RWPE2 (cell line): ENCODE measurements at regions not wholly inside any gene's neighbourhood (a gene's known extent, or its start where the extent isn't known, plus 50 kb on each side); places are given as distances from the start of the nearest gene placed in this dataset.

ENCODE experiments used
- ATAC-seq: fragments of 200-7000 bp; cut with Tn5 transposase; 3 replicates; pipeline ENCODE4 v1.9.1; 2021; ENCODE audit warnings: low read depth
- DNase-seq: peaks from one replicate; pipeline ENCODE4 v3.0.0-alpha.2; 2020; ENCODE audit warnings: low spot score
- H3K27ac ChIP-seq: fragments of 450-650 bp; 2 replicates; pipeline ENCODE4 v1.5.1; 2017; ENCODE audit warnings: mild to moderate bottlenecking; ENCODE audit not compliant: poor library complexity, severe bottlenecking
- H3K27me3 ChIP-seq: fragments of 250-450 bp; sonication (Bioruptor Pico); 2 replicates; pipeline ENCODE4 v1.5.1; 2021; ENCODE audit warnings: mild to moderate bottlenecking, moderate library complexity; ENCODE audit not compliant: insufficient read depth, poor library complexity, severe bottlenecking
- H3K36me3 ChIP-seq: fragments of 250-450 bp; sonication (Bioruptor Pico); 2 replicates; pipeline ENCODE4 v1.5.1; 2020; ENCODE audit warnings: low read depth, mild to moderate bottlenecking, moderate library complexity
- H3K4me1 ChIP-seq: fragments of 250-450 bp; sonication (Bioruptor Pico); 2 replicates; pipeline ENCODE4 v1.5.1; 2021; ENCODE audit warnings: mild to moderate bottlenecking, moderate library complexity; ENCODE audit not compliant: insufficient read depth, poor library complexity, severe bottlenecking
- H3K4me3 ChIP-seq: fragments of 250-450 bp; sonication (Bioruptor Pico); 2 replicates; pipeline ENCODE4 v1.5.1; 2021; ENCODE audit warnings: mild to moderate bottlenecking, moderate library complexity; ENCODE audit not compliant: severe bottlenecking
- H3K9me3 ChIP-seq: fragments of 250-450 bp; sonication (Bioruptor Pico); 2 replicates; pipeline ENCODE4 v1.5.1; 2021; ENCODE audit warnings: mild to moderate bottlenecking, moderate library complexity; ENCODE audit not compliant: severe bottlenecking
- CTCF ChIP-seq: fragments of 450-650 bp; IDR thresholded peaks from one replicate; pipeline ENCODE4 v1.5.1; 2017; ENCODE audit warnings: mild to moderate bottlenecking, moderate library complexity; ENCODE audit not compliant: poor library complexity, severe bottlenecking

DNA sequence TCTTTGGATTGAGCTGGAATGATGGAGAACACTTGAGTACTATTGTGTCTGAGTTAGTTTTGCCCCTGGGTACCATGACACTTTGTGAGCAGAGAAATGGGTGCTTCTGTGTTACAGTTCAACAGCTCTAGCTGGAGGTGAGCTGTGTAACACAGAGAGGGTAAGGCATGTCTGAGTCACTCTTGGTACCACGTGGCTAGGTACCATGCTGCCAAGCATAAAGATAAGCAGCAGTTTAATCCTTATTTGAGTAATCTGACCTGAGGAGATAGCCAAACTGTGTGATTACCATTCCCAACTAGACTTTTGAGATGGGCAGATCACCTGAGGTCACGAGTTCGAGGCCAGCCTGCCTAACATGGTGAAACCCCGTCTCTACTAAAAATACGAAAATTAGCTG, 122.0 kb downstream of the OLFM4 start:
- TF ChIP-seq CTCF: no peak
- Histone ChIP-seq H3K4me1 (no peaks in the 10 kb centered on the region), H3K27ac (no peak overlapping the region), H3K9me3 (no peaks in the 10 kb centered on the region), H3K27me3 (no peaks in the 10 kb centered on the region), H3K4me3 (no peak overlapping the region), H3K36me3 (no peaks in the 10 kb centered on the region)
- DNase-seq (no peak), ATAC-seq (peak; percentile 52; the same call in 1 of the 3 replicates)

DNA sequence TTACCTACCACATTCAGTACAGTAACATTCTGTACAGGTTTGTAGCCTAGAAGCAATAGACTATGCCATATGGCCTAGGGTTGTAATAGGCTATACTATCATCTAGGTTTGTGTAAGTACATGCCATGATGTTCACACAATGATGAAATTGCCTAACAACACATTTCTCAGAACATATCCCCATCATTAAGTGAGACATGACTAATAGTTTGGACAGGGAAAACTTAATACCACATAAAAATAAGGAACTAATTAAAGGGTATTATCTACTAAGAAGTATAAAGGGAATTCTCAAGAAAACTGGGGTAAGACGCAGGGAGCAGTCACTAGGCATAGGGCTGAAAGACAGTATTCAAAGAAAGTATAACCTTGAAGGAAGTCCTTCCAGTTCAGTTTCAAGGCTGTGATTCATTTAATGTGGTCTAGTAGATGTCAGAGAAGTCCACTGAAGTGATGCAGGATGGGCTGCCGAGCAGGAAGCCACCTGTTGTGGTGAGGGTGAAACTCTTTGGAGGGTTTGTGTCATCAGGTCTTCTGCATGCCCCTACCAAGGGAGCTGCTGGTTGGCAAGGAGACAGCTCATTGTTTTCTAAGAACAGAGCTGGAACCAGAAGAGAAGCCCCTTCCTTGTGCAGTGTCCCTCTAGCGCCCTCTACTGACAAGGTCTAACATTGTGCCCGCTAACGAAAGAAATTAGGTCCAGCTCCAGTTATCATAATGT, 122.9 kb downstream of the OLFM4 start:
- TF ChIP-seq CTCF: peak; percentile 53
- no peak for DNase-seq
- Histone ChIP-seq H3K36me3 (no peaks in the 10 kb centered on the region), H3K27ac (no peak overlapping the region), H3K9me3 (no peaks in the 10 kb centered on the region), H3K27me3 (no peaks in the 10 kb centered on the region), H3K4me3 (no peak overlapping the region), H3K4me1 (no peaks in the 10 kb centered on the region)
- ATAC-seq: no peak

DNA sequence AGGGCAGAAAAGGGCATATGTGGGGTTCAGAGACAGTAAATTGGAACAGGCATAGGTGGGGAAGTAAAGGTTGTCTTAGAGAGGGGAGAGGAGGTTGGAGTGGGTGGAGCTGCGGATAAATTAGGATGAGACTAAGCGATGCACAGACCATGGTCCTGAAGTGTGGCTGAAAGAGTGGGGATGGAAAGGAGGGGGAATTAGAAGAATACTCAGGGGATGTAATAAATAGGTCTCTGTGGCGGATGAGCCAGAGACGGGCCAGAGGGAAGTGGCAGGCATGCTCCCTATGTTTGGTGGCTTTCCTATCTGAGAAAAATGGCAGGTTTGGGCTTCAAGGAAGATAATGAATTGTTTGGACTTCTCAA, 123.4 kb downstream of the OLFM4 start:
- peak; percentile 30 for TF ChIP-seq CTCF
- Histone ChIP-seq H3K9me3 (no peaks in the 10 kb centered on the region), H3K4me1 (no peaks in the 10 kb centered on the region), H3K4me3 (no peak overlapping the region), H3K27ac (no peak overlapping the region), H3K27me3 (no peaks in the 10 kb centered on the region), H3K36me3 (no peaks in the 10 kb centered on the region)
- ATAC-seq (no peak), DNase-seq (no peak)

- Histone ChIP-seq H3K27me3 (no peaks in the 10 kb centered on the region), H3K4me3 (no peak overlapping the region), H3K9me3 (no peaks in the 10 kb centered on the region), H3K36me3 (no peaks in the 10 kb centered on the region), H3K4me1 (no peaks in the 10 kb centered on the region), H3K27ac (no peak overlapping the region)
- no peak for TF ChIP-seq CTCF
- DNase-seq (no peak), ATAC-seq (no peak)
These were observed 129.6 kb downstream of the OLFM4 start for GRCh38 chr13:53158201-53158600.

DNA sequence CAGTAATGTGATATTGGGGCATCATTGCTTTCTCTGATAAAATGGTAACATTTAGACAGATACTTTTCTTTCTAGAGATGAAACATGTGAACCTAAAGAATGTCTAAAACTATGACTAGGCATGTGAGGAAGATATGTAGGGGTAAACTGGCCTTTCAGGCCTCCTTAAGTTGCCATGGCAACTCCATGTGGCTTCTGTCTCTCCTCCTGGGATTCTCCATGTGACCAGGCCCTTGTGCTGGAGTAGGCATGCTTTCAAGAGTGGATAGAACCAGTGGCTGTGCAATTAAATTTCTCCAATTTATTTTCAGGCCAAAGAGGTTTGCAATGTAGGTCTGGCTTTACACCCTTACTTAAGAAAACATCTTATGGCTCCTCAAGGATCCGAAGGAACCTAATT, 130.8 kb downstream of the OLFM4 start:
- Histone ChIP-seq H3K27ac (no peak overlapping the region), H3K9me3 (no peaks in the 10 kb centered on the region), H3K36me3 (no peaks in the 10 kb centered on the region), H3K4me3 (no peak overlapping the region), H3K27me3 (no peaks in the 10 kb centered on the region), H3K4me1 (no peaks in the 10 kb centered on the region)
- ATAC-seq (no peak), DNase-seq (no peak)
- no peak for TF ChIP-seq CTCF
